Spleen (tissue), 11 donors: ENCODE measurements at regions not wholly inside any gene's neighbourhood (a gene's known extent, or its start where the extent isn't known, plus 50 kb on each side); places are given as distances from the start of the nearest gene placed in this dataset.

ENCODE experiments used
- DNase-seq: peaks from one replicate; pipeline ENCODE4 v3.0.0-alpha.2; 2020
- H3K27ac ChIP-seq, 8 donors: fragments of 200-600 bp; sonication (generic) in 7 of 8; 1 replicate in 4 of 8; 2 replicates in 4 of 8; pipeline versions ENCODE4 v1.5.0 to v1.8.0; 2016 to 2021; ENCODE audit warnings: inconsistent platforms in 4 of 8, mild to moderate bottlenecking in 4 of 8, moderate library complexity in 1 of 8
- H3K27me3 ChIP-seq, 7 donors: fragments of 200-600 bp; sonication (generic) in 6 of 7; replicated peaks in 1 of 7; 1 replicate in 4 of 7; 2 replicates in 3 of 7; pipeline versions ENCODE4 v1.5.0 to v1.8.0; 2016 to 2021; ENCODE audit warnings: inconsistent platforms in 3 of 7, mild to moderate bottlenecking in 1 of 7
- H3K36me3 ChIP-seq, 6 donors: fragments of 200-600 bp; sonication (generic) in 5 of 6; 1 replicate in 4 of 6; 2 replicates in 2 of 6; pipeline versions ENCODE4 v1.5.0 to v1.8.0; 2016 to 2021; ENCODE audit warnings: inconsistent platforms in 2 of 6
- H3K4me1 ChIP-seq, 6 donors: fragments of 200-600 bp; sonication (generic) in 5 of 6; 1 replicate in 3 of 6; 2 replicates in 3 of 6; pipeline versions ENCODE4 v1.5.0 to v1.8.0; 2016 to 2021; ENCODE audit warnings: inconsistent platforms in 3 of 6
- H3K4me3 ChIP-seq, 8 donors: fragments of 200-600 bp; sonication (generic) in 7 of 8; 1 replicate in 4 of 8; 2 replicates in 4 of 8; pipeline versions ENCODE4 v1.5.0 to v1.8.0; 2016 to 2021; ENCODE audit warnings: inconsistent platforms in 4 of 8, mild to moderate bottlenecking in 4 of 8, moderate library complexity in 2 of 8
- H3K9me3 ChIP-seq, 8 donors: fragments of 200-600 bp; sonication (generic) in 7 of 8; 1 replicate in 4 of 8; 2 replicates in 4 of 8; pipeline versions ENCODE4 v1.5.0 to v1.8.0; 2016 to 2021; ENCODE audit warnings: inconsistent platforms in 4 of 8
- POLR2A ChIP-seq, 3 donors: fragments of 450-650 bp; IDR thresholded peaks; one replicate each; pipeline ENCODE4 v1.5.1; 2017; ENCODE audit warnings: antibody characterized with exemption in 3 of 3, mild to moderate bottlenecking in 1 of 3
- POLR2AphosphoS5 ChIP-seq, 3 donors: sonication (generic); formaldehyde crosslinking; IDR thresholded peaks; one replicate each; pipeline ENCODE4 v1.5.1; 2017; ENCODE audit warnings: antibody characterized with exemption in 3 of 3
- WGBS, 5 donors: extraction: QIAGEN DNeasy Blood & Tissue Kit in 3 of 5; methylation state at CpG; one replicate each; pipeline versions ENCODE4 v1.1.5 to v1.1.7; 2013 to 2018; 5-methylcytosine and 5-hydroxymethylcytosine counted together
- intact Hi-C: fragments of 100-400 bp; cut with DNase I; formaldehyde crosslinking; loops from one replicate; pipeline ENCODE4 v1.15.0; 2023; ENCODE audit warnings: low total_unique reads
- TF ChIP-seq, protein P1 (sequence below), 11 experiments: fragments of 200-600 bp in 7 of 11; fragments of 450-650 bp in 4 of 11; sonication (generic) in 4 of 11; IDR thresholded peaks in 8 of 11; conservative IDR thresholded peaks in 3 of 11; 1 replicate in 7 of 11; 2 replicates in 4 of 11; pipeline versions ENCODE4 v1.4.0 to v1.8.0; 2016 to 2021; ENCODE audit warnings: antibody characterized with exemption in 11 of 11, inconsistent platforms in 4 of 11, mild to moderate bottlenecking in 1 of 11
- donor health status: healthy with polysubstance abuse.
- donor health status: DM: no; HTN: no; CAD: no; lungs with moderate emphysema.
- donor health status: DM: no; HTN: no; CAD: no.
- donor health status: Bipolar disorder and iron deficiency.
- donor health status: healthy.
- donor health status: DM: no; HTN: no; CAD: no.
- donor health status: DM: yes; HTN: yes; CAD: no.

DNA sequence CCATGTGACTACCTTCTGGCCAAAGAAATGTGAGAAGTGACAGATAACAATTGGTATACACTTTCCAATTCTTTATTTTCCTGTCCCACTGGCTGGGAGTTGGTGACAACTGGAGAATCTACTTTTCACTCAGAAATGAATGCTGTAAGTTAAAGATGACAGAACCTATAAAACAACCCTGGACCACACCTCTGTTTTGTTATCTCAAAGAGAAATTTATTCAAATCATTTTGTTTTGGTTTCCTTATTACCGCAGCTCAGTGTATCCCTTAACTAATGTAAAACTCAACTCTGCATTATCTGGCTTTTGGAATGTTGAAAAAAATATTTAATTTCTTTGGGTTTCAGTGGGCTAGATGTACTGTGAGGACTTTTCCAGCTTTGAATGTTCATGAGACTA is 469.8 kb downstream of the PCDH7 start:
- intact Hi-C loops, result no loop called here
- H3K27ac ChIP-seq, result no peak overlapping the region
- no peak for TF ChIP-seq POLR2AphosphoS5 (IDR thresholded peaks at IDR 0.05)
- TF ChIP-seq, protein P1, sequence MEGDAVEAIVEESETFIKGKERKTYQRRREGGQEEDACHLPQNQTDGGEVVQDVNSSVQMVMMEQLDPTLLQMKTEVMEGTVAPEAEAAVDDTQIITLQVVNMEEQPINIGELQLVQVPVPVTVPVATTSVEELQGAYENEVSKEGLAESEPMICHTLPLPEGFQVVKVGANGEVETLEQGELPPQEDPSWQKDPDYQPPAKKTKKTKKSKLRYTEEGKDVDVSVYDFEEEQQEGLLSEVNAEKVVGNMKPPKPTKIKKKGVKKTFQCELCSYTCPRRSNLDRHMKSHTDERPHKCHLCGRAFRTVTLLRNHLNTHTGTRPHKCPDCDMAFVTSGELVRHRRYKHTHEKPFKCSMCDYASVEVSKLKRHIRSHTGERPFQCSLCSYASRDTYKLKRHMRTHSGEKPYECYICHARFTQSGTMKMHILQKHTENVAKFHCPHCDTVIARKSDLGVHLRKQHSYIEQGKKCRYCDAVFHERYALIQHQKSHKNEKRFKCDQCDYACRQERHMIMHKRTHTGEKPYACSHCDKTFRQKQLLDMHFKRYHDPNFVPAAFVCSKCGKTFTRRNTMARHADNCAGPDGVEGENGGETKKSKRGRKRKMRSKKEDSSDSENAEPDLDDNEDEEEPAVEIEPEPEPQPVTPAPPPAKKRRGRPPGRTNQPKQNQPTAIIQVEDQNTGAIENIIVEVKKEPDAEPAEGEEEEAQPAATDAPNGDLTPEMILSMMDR (IDR thresholded peaks at IDR 0.05 in 8 of 11, conservative IDR thresholded peaks at IDR 0.05 in 3 of 11), result no peak
- TF ChIP-seq POLR2A (IDR thresholded peaks at IDR 0.05), result no peak
- H3K9me3 ChIP-seq, result peaks cover 0 to 11% (median 10%) of the 10 kb centered on the region in 8 donors
- H3K4me3 ChIP-seq, result no peak overlapping the region
- H3K36me3 ChIP-seq, result no peaks in the 10 kb centered on the region
- no peaks in the 10 kb centered on the region for H3K27me3 ChIP-seq
- WGBS, 5 donors, result 77 to 100% (median 89%) methylated on average over 1 of the region's 1 CpG
- H3K4me1 ChIP-seq, result no peaks in the 10 kb centered on the region
- no peak for DNase-seq

DNA sequence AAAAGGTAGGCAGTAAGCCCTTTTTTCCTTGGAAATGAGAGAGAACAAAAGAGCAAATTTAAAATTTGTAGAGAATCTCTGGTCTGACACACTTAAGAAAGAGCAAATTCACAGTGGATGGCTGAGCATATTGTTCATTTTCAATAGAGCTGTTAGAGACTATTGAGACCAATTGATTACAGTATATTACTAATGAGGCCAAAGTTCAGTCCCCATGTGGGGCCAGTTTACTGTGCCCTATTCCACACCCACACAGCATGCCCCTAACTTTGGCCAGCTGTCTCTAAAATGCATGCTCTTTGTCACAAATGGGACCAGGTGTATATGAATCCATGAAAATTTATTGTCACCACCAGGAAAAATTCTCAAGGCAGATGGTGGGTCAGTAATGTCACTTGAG is 470.5 kb downstream of the PCDH7 start:
- no peaks in the 10 kb centered on the region for H3K4me1 ChIP-seq
- H3K27ac ChIP-seq, result no peak overlapping the region
- intact Hi-C loops, result no loop called here
- no peak overlapping the region for H3K4me3 ChIP-seq
- H3K27me3 ChIP-seq, result no peaks in the 10 kb centered on the region
- H3K36me3 ChIP-seq, result no peaks in the 10 kb centered on the region
- TF ChIP-seq, protein P1 (IDR thresholded peaks at IDR 0.05 in 8 of 11, conservative IDR thresholded peaks at IDR 0.05 in 3 of 11), result no peak
- TF ChIP-seq POLR2AphosphoS5 (IDR thresholded peaks at IDR 0.05) (no peak), POLR2A (IDR thresholded peaks at IDR 0.05) (no peak)
- peaks cover 0 to 4% (median 2%) of the 10 kb centered on the region in 8 donors for H3K9me3 ChIP-seq
- no peak for DNase-seq

DNA sequence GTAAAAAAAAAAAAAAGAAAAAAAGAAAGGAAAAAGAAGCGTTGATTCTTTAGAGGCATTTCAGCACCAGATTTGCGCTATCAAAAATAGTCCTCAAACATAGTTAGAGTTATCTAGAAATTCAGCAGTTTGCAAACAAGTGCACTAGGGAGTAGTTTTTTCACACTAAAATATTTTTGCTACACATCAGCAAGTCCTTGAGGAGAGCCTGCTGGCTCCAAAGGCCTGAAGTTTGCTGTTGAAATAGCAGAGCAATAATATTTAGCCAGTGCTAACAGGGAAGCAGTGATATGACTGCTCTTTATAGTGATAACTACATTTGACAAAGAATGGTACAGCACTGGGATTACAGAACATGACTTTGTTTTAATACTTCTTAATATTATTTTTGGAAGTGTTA is 472.2 kb downstream of the PCDH7 start:
- Histone ChIP-seq H3K9me3 (peaks cover 0 to 4% (median 0%) of the 10 kb centered on the region in 8 donors), H3K27me3 (no peaks in the 10 kb centered on the region), H3K4me1 (no peaks in the 10 kb centered on the region), H3K36me3 (no peaks in the 10 kb centered on the region), H3K4me3 (no peak overlapping the region), H3K27ac (no peak overlapping the region)
- DNase-seq, result no peak
- intact Hi-C loops, result no loop called here
- 86 to 98% (median 94%) methylated on average over 2 of the region's 2 CpGs for WGBS, 5 donors
- TF ChIP-seq POLR2AphosphoS5 (IDR thresholded peaks at IDR 0.05) (no peak), POLR2A (IDR thresholded peaks at IDR 0.05) (no peak)
- TF ChIP-seq, protein P1 (IDR thresholded peaks at IDR 0.05 in 8 of 11, conservative IDR thresholded peaks at IDR 0.05 in 3 of 11), result no peak

DNA sequence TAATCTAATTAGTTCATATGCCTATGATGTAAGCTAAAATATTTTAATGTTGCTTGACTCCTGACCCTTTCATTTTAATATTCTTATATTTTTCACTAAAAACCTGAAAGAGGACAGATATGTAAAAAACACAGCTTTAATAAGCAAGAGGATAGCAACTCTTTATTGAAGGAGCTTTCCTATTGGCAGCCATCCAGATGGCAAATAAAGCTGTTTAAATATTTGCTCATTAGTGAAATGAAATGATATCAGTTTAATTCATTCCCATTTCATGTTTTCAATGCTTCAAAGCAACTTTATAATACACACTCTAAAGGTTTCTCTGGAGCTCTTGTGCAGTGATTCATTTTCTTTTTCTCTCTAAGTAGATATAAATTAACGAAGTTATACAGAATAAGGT is 473.4 kb downstream of the PCDH7 start:
- TF ChIP-seq POLR2A (IDR thresholded peaks at IDR 0.05) (no peak), POLR2AphosphoS5 (IDR thresholded peaks at IDR 0.05) (no peak)
- TF ChIP-seq, protein P1 (IDR thresholded peaks at IDR 0.05 in 8 of 11, conservative IDR thresholded peaks at IDR 0.05 in 3 of 11), result no peak
- no peaks in the 10 kb centered on the region for H3K36me3 ChIP-seq
- H3K27ac ChIP-seq, result no peak overlapping the region
- no peaks in the 10 kb centered on the region for H3K4me1 ChIP-seq
- peaks cover 0 to 12% (median 5%) of the 10 kb centered on the region in 8 donors for H3K9me3 ChIP-seq
- no peak for DNase-seq
- no peak overlapping the region for H3K4me3 ChIP-seq
- no peaks in the 10 kb centered on the region for H3K27me3 ChIP-seq
- 70 to 86% (median 78%) methylated on average over 1 of the region's 1 CpG for WGBS, 5 donors
- intact Hi-C loops, result no loop called here
